Spleen (tissue), 7 donors: ENCODE measurements at regions not wholly inside any gene's neighbourhood (a gene's known extent, or its start where the extent isn't known, plus 50 kb on each side); places are given as distances from the start of the nearest gene placed in this dataset.

Experiments used
- POLR2A ChIP-seq, 3 donors: fragments of 450-650 bp; IDR thresholded peaks; one replicate each; pipeline ENCODE4 v1.5.1; 2017; ENCODE audit warnings: antibody characterized with exemption in 3 of 3, mild to moderate bottlenecking in 1 of 3
- TF ChIP-seq, protein P1 (sequence below), 11 experiments: fragments of 200-600 bp in 7 of 11; fragments of 450-650 bp in 4 of 11; sonication (generic) in 4 of 11; IDR thresholded peaks in 8 of 11; conservative IDR thresholded peaks in 3 of 11; 1 replicate in 7 of 11; 2 replicates in 4 of 11; pipeline versions ENCODE4 v1.4.0 to v1.8.0; 2016 to 2021; ENCODE audit warnings: antibody characterized with exemption in 11 of 11, inconsistent platforms in 4 of 11, mild to moderate bottlenecking in 1 of 11
- donor health status: DM: no; HTN: no; CAD: no; lungs with moderate emphysema.
- donor health status: DM: no; HTN: no; CAD: no.
- donor health status: DM: no; HTN: no; CAD: no.

DNA sequence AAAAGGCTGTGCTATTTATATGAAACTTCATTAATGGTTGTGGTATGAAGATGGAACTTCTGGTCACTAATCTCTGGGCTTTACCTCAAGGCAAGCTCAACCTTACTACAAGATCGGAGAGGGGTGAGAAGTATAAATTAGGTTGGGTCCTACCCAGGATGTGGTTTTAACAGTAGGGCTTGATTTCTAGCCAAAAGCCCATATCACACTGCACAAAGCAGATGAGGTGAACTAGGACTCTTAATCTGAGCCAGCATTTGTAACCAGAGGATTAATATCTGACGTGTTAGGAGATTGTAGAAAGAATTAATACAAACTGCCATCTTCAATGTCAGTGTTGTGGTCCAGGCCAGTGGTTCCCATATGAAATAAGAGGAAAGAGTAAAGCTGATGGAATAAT lies 86.4 kb upstream of the RGPD4 start:
- TF ChIP-seq, protein P1, sequence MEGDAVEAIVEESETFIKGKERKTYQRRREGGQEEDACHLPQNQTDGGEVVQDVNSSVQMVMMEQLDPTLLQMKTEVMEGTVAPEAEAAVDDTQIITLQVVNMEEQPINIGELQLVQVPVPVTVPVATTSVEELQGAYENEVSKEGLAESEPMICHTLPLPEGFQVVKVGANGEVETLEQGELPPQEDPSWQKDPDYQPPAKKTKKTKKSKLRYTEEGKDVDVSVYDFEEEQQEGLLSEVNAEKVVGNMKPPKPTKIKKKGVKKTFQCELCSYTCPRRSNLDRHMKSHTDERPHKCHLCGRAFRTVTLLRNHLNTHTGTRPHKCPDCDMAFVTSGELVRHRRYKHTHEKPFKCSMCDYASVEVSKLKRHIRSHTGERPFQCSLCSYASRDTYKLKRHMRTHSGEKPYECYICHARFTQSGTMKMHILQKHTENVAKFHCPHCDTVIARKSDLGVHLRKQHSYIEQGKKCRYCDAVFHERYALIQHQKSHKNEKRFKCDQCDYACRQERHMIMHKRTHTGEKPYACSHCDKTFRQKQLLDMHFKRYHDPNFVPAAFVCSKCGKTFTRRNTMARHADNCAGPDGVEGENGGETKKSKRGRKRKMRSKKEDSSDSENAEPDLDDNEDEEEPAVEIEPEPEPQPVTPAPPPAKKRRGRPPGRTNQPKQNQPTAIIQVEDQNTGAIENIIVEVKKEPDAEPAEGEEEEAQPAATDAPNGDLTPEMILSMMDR (IDR thresholded peaks at IDR 0.05 in 8 of 11, conservative IDR thresholded peaks at IDR 0.05 in 3 of 11) = no peak
- no peak for TF ChIP-seq POLR2A (IDR thresholded peaks at IDR 0.05)
